ENCODE measurements at regions not wholly inside any gene's neighbourhood (a gene's known extent, or its start where the extent isn't known, plus 50 kb on each side); places are given as distances from the start of the nearest gene placed in this dataset.

GRCh38 chr7:32131091-32131490, 60.9 kb upstream of the PDE1C start:
- TF ChIP-seq, protein P1, sequence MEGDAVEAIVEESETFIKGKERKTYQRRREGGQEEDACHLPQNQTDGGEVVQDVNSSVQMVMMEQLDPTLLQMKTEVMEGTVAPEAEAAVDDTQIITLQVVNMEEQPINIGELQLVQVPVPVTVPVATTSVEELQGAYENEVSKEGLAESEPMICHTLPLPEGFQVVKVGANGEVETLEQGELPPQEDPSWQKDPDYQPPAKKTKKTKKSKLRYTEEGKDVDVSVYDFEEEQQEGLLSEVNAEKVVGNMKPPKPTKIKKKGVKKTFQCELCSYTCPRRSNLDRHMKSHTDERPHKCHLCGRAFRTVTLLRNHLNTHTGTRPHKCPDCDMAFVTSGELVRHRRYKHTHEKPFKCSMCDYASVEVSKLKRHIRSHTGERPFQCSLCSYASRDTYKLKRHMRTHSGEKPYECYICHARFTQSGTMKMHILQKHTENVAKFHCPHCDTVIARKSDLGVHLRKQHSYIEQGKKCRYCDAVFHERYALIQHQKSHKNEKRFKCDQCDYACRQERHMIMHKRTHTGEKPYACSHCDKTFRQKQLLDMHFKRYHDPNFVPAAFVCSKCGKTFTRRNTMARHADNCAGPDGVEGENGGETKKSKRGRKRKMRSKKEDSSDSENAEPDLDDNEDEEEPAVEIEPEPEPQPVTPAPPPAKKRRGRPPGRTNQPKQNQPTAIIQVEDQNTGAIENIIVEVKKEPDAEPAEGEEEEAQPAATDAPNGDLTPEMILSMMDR (IDR thresholded peaks at IDR 0.05), result no peak
- TF ChIP-seq POLR2A (IDR thresholded peaks at IDR 0.05), result no peak

Data from suprapubic skin (tissue), 3 donors.